ENCODE measurements at regions not wholly inside any gene's neighbourhood (a gene's known extent, or its start where the extent isn't known, plus 50 kb on each side); places are given as distances from the start of the nearest gene placed in this dataset.

DNA sequence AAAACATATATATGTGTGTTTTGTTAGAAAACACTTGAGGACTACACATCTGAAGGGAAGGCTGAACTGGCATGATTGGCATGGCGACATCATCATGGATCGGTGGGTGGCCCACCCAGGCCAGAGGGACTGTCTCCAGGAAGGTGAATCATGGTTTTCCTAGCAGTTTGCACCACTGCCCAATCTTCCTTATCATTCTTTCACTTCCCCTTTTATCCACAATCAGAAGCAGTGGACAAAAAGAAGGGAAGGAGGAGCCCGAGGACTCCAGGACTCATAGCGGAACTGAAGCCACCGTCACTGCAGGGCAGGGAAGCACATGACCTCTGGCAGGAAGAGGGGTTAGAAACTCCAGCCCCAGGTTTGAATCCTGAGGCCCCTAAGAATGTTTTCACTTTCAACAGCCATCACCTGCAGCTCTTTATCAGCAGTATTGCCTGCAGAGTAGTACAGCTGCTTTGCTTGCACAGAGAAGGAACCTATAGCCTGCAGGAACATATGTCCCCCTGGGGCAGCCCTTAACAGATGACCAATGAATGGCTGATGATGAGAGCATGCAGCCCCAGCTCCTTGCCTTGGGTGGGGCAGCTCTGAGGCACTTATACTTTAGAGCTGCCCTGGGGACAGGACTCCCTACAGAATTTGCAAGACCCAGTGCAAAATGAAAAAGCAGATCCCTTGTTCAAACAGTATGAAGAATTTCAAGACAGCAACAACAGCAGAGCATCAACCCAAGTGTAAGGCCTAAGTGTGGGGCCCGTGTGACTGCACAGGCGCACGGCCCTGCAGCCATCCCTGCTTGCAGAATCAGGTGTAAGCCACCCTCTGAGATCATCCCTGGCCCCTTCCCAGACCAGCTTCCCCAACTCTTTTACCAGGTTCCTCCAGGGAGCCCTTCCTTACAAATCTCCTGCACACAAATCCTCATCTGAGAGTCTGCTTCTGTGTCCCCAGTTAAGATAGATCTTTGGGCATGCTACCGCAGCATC lies 241.8 kb upstream of the IRF2BP2 start:
- TF ChIP-seq TAF1 (IDR thresholded peaks at IDR 0.05; ENCODE audit: low read depth) (no peak), NFIC (IDR thresholded peaks at IDR 0.05) (no peak), CREB1 (IDR thresholded peaks at IDR 0.05; ENCODE audit: low read depth) (no peak), FOXM1 (IDR thresholded peaks at IDR 0.05; ENCODE audit: borderline replicate concordance, low read depth) (no peak), TCF12 (IDR thresholded peaks at IDR 0.05; ENCODE audit: low read depth) (no peak), EP300 (IDR thresholded peaks at IDR 0.05; ENCODE audit: borderline replicate concordance) (no peak), ZBTB7A (IDR thresholded peaks at IDR 0.05; ENCODE audit: low read depth) (no peak), TEAD4 (IDR thresholded peaks at IDR 0.05) (no peak), CEBPB (IDR thresholded peaks at IDR 0.05) (no peak), RAD21 (IDR thresholded peaks at IDR 0.05; ENCODE audit: low read depth) (no peak), EGR1 (IDR thresholded peaks at IDR 0.05) (no peak), YY1 (IDR thresholded peaks at IDR 0.05; ENCODE audit: low read depth) (no peak)
- TF ChIP-seq, protein P1, sequence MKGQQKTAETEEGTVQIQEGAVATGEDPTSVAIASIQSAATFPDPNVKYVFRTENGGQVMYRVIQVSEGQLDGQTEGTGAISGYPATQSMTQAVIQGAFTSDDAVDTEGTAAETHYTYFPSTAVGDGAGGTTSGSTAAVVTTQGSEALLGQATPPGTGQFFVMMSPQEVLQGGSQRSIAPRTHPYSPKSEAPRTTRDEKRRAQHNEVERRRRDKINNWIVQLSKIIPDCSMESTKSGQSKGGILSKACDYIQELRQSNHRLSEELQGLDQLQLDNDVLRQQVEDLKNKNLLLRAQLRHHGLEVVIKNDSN (IDR thresholded peaks at IDR 0.05) = no peak
- TF ChIP-seq, protein P2, sequence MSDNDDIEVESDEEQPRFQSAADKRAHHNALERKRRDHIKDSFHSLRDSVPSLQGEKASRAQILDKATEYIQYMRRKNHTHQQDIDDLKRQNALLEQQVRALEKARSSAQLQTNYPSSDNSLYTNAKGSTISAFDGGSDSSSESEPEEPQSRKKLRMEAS (IDR thresholded peaks at IDR 0.05) = no peak
- TF ChIP-seq, protein P3, sequence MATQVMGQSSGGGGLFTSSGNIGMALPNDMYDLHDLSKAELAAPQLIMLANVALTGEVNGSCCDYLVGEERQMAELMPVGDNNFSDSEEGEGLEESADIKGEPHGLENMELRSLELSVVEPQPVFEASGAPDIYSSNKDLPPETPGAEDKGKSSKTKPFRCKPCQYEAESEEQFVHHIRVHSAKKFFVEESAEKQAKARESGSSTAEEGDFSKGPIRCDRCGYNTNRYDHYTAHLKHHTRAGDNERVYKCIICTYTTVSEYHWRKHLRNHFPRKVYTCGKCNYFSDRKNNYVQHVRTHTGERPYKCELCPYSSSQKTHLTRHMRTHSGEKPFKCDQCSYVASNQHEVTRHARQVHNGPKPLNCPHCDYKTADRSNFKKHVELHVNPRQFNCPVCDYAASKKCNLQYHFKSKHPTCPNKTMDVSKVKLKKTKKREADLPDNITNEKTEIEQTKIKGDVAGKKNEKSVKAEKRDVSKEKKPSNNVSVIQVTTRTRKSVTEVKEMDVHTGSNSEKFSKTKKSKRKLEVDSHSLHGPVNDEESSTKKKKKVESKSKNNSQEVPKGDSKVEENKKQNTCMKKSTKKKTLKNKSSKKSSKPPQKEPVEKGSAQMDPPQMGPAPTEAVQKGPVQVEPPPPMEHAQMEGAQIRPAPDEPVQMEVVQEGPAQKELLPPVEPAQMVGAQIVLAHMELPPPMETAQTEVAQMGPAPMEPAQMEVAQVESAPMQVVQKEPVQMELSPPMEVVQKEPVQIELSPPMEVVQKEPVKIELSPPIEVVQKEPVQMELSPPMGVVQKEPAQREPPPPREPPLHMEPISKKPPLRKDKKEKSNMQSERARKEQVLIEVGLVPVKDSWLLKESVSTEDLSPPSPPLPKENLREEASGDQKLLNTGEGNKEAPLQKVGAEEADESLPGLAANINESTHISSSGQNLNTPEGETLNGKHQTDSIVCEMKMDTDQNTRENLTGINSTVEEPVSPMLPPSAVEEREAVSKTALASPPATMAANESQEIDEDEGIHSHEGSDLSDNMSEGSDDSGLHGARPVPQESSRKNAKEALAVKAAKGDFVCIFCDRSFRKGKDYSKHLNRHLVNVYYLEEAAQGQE (IDR thresholded peaks at IDR 0.05; ENCODE audit: low read depth) = no peak

DNA sequence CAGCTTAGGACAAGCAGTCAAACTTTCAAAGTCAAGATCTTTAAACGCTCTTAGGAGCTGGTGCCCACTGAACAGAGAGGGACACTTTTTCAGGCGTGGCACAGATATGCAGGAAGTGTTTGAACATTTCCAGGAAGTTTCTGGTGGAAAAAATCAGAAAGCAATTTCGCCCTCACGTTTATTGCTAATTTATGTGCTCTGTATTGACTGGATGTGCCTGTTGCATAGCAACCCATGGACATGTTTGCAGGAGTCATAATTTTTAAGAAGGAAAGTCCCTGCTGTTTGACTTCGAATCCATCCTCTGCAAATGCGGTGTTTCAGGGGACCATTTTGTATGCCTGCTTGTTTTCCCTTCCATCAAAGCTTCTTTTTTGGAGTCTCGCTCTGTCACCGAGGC lies 239.9 kb upstream of the IRF2BP2 start:
- TF ChIP-seq EGR1 (IDR thresholded peaks at IDR 0.05) = no peak
- TF ChIP-seq, protein P3 (IDR thresholded peaks at IDR 0.05; ENCODE audit: low read depth) = no peak
- TF ChIP-seq ZBTB7A (IDR thresholded peaks at IDR 0.05; ENCODE audit: low read depth) = no peak
- no peak for TF ChIP-seq TAF1 (IDR thresholded peaks at IDR 0.05; ENCODE audit: low read depth)
- TF ChIP-seq CREB1 (IDR thresholded peaks at IDR 0.05; ENCODE audit: low read depth) = no peak
- TF ChIP-seq FOXM1 (IDR thresholded peaks at IDR 0.05; ENCODE audit: borderline replicate concordance, low read depth) = no peak
- TF ChIP-seq CEBPB (IDR thresholded peaks at IDR 0.05) = no peak

DNA sequence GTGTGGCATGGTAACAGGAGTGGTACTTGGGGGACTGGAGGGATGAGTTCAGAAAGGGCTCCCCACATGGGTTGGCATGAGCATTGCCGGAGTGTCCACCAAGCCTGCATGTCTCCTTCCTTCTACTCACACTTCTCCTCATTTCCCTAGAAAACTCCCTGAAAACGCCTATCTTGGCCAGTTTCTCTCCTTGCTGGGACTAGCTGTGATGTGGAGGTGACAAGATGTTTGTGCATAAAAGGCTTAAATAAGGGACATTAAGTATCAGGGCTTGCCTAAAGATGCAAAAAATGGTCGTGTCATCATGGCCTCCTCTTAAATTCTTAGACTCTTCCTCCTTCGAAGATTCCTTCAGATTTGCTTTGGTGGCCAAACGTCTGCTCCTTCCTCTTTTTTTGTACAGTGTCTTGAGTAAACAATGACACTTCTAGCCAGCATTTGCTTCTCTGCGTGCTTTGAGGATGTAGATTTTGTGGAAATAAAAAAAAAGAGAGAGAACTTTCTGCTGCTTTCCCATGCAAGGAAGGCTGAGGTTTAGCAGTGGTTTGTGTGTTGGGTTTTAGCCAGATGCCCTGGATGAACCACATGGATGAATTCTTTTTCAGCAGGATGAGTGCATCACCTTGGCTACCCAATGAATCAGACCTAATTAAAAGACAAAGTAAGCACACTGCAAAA lies 239.1 kb upstream of the IRF2BP2 start:
- TF ChIP-seq, protein P1 (IDR thresholded peaks at IDR 0.05) = no peak
- no peak for TF ChIP-seq YY1 (IDR thresholded peaks at IDR 0.05; ENCODE audit: low read depth)
- TF ChIP-seq, protein P3 (IDR thresholded peaks at IDR 0.05; ENCODE audit: low read depth) = no peak
- no peak for TF ChIP-seq RAD21 (IDR thresholded peaks at IDR 0.05; ENCODE audit: low read depth)
- TF ChIP-seq, protein P2 (IDR thresholded peaks at IDR 0.05) = no peak
- no peak for TF ChIP-seq ZBTB7A (IDR thresholded peaks at IDR 0.05; ENCODE audit: low read depth)
- no peak for TF ChIP-seq FOXM1 (IDR thresholded peaks at IDR 0.05; ENCODE audit: borderline replicate concordance, low read depth)
- TF ChIP-seq NFIC (IDR thresholded peaks at IDR 0.05) = no peak
- TF ChIP-seq TCF12 (IDR thresholded peaks at IDR 0.05; ENCODE audit: low read depth) = no peak
- TF ChIP-seq EP300 (IDR thresholded peaks at IDR 0.05; ENCODE audit: borderline replicate concordance) = no peak
- TF ChIP-seq TAF1 (IDR thresholded peaks at IDR 0.05; ENCODE audit: low read depth) = no peak
- no peak for TF ChIP-seq EGR1 (IDR thresholded peaks at IDR 0.05)
- TF ChIP-seq TEAD4 (IDR thresholded peaks at IDR 0.05) = no peak
- TF ChIP-seq CEBPB (IDR thresholded peaks at IDR 0.05) = no peak
- TF ChIP-seq CREB1 (IDR thresholded peaks at IDR 0.05; ENCODE audit: low read depth) = no peak
